H1 (cell line): ENCODE measurements at regions not wholly inside any gene's neighbourhood (a gene's known extent, or its start where the extent isn't known, plus 50 kb on each side); places are given as distances from the start of the nearest gene placed in this dataset.

ENCODE experiments used
- CTCF ChIA-PET: fragments of 300-600 bp; sonication (Branson Sonifier 250); formaldehyde crosslinking; loops from one replicate; lab custom pipeline; 2021; ENCODE audit not compliant: partially characterized antibody; lab: Charles Lee
- POLR2A ChIA-PET: fragments of 300-600 bp; sonication (Branson Sonifier 250); formaldehyde crosslinking; loops from one replicate; lab custom pipeline; 2021; ENCODE audit warnings: inconsistent platforms; ENCODE audit not compliant: partially characterized antibody; lab: Charles Lee
- DNase-seq, 2 experiments: peaks; one replicate each; pipeline versions ENCODE4 v3.0.0 to v3.0.0-alpha.2; 2010 to 2022; ENCODE audit warnings: low spot score in 2 of 2, low read depth in 1 of 2, mixed read lengths in 1 of 2
- FAIRE-seq: peaks from 2 replicates; lab custom pipeline; 2011; peaks lifted over from hg19 to GRCh38; lab: Jason Lieb, UNC
- H2AFZ ChIP-seq: 2 replicates; pipeline ENCODE4 v1.8.1; 2012; ENCODE audit warnings: low read length, inconsistent platforms
- H2AK5ac ChIP-seq: 2 replicates; pipeline ENCODE4 v1.6.1; 2013; ENCODE audit warnings: low read depth, low read length
- H2BK120ac ChIP-seq: replicated peaks from 2 replicates; pipeline ENCODE3; 2013; ENCODE audit warnings: low read depth, low read length, inconsistent platforms
- H2BK12ac ChIP-seq: 2 replicates; pipeline ENCODE4 v1.6.1; 2013; ENCODE audit warnings: low read depth, low read length
- H2BK15ac ChIP-seq: 2 replicates; pipeline ENCODE4 v1.6.1; 2013; ENCODE audit warnings: low read length
- H2BK20ac ChIP-seq: 2 replicates; pipeline ENCODE4 v1.6.1; 2013; ENCODE audit warnings: low read length
- H2BK5ac ChIP-seq: 2 replicates; pipeline ENCODE4 v1.6.1; 2013; ENCODE audit warnings: low read depth, low read length
- H3K14ac ChIP-seq: 2 replicates; pipeline ENCODE4 v1.6.1; 2013; ENCODE audit warnings: inconsistent platforms; ENCODE audit not compliant: insufficient read length
- H3K18ac ChIP-seq: 2 replicates; pipeline ENCODE4 v1.6.1; 2013; ENCODE audit warnings: low read length; ENCODE audit errors: extremely low read depth
- H3K23ac ChIP-seq: 2 replicates; pipeline ENCODE4 v1.6.1; 2013; ENCODE audit warnings: inconsistent platforms; ENCODE audit not compliant: insufficient read length
- H3K23me2 ChIP-seq: 2 replicates; pipeline ENCODE4 v1.6.1; 2013; ENCODE audit warnings: low read depth, low read length
- H3K27ac ChIP-seq: 2 replicates; pipeline ENCODE4 v1.6.1; 2011; ENCODE audit warnings: low read depth, low read length, inconsistent platforms
- H3K27me3 ChIP-seq, 4 experiments: replicated peaks in 1 of 4; 1 replicate in 1 of 4; 2 replicates in 3 of 4; pipeline versions ENCODE4 v1.6.1 to v1.8.1; 2011 to 2013; ENCODE audit warnings: low read length in 3 of 4, mild to moderate bottlenecking in 3 of 4, inconsistent platforms in 2 of 4, mixed read lengths in 2 of 4, moderate library complexity in 1 of 4; ENCODE audit not compliant: control insufficient read depth in 3 of 4, insufficient read depth in 3 of 4; ENCODE audit errors: extremely low read depth in 1 of 4
- H3K36me3 ChIP-seq, 4 experiments: 2 replicates each; pipeline versions ENCODE4 v1.6.1 to v1.8.1; 2011 to 2013; ENCODE audit warnings: mild to moderate bottlenecking in 4 of 4, low read length in 3 of 4, moderate library complexity in 2 of 4, control low read depth in 1 of 4, inconsistent platforms in 1 of 4; ENCODE audit not compliant: insufficient read depth in 4 of 4, control insufficient read depth in 2 of 4
- H3K4ac ChIP-seq: replicated peaks from 2 replicates; pipeline ENCODE3; 2013; ENCODE audit warnings: low read length, low read depth, mixed read lengths, inconsistent platforms; ENCODE audit not compliant: insufficient read length
- H3K4me1 ChIP-seq, 4 experiments: replicated peaks in 1 of 4; 1 replicate in 1 of 4; 2 replicates in 3 of 4; pipeline versions ENCODE4 v1.6.1 to v1.8.1; 2011 to 2013; ENCODE audit warnings: low read length in 3 of 4, inconsistent platforms in 2 of 4, mixed read lengths in 1 of 4; ENCODE audit not compliant: insufficient read depth in 4 of 4, control insufficient read depth in 3 of 4
- H3K4me2 ChIP-seq, 2 experiments: 2 replicates each; pipeline versions ENCODE4 v1.6.1 to v1.8.1; 2011 to 2013; ENCODE audit warnings: low read depth in 2 of 2, low read length in 2 of 2, control low read depth in 1 of 2, inconsistent platforms in 1 of 2, mild to moderate bottlenecking in 1 of 2; ENCODE audit not compliant: insufficient read depth in 1 of 2
- H3K4me3 ChIP-seq, 4 experiments: fragments of 200-600, 300-600 bp in 1 of 4; sonication (generic), shearing (Covaris generic), sonication (Bioruptor Twin) in 1 of 4; 2 replicates each; pipeline versions ENCODE4 v1.5.1 to v1.8.1; 2011 to 2016; ENCODE audit warnings: low read length in 4 of 4, low read depth in 3 of 4, control low read depth in 2 of 4, inconsistent platforms in 2 of 4, mild to moderate bottlenecking in 2 of 4, mixed read lengths in 1 of 4, moderate library complexity in 1 of 4; ENCODE audit not compliant: insufficient read depth in 2 of 4; ENCODE audit errors: extremely low read depth in 1 of 4
- H3K56ac ChIP-seq: replicated peaks from 2 replicates; pipeline ENCODE3; 2013; ENCODE audit warnings: low read depth, mild to moderate bottlenecking, mixed read lengths, low read length, inconsistent platforms; ENCODE audit not compliant: insufficient read length
- H3K79me1 ChIP-seq: 2 replicates; pipeline ENCODE4 v1.6.1; 2013; ENCODE audit warnings: low read depth, low read length, control low read depth
- H3K79me2 ChIP-seq, 2 experiments: 2 replicates each; pipeline versions ENCODE4 v1.6.1 to v1.8.1; 2012 to 2013; ENCODE audit warnings: low read length in 2 of 2, mild to moderate bottlenecking in 2 of 2, inconsistent platforms in 1 of 2; ENCODE audit not compliant: insufficient read depth in 2 of 2, control insufficient read depth in 1 of 2
- H3K9ac ChIP-seq, 4 experiments: replicated peaks in 1 of 4; 1 replicate in 1 of 4; 2 replicates in 3 of 4; pipeline versions ENCODE4 v1.6.1 to v1.8.1; 2011 to 2013; ENCODE audit warnings: low read depth in 3 of 4, low read length in 3 of 4, control low read depth in 2 of 4, mild to moderate bottlenecking in 2 of 4, moderate library complexity in 2 of 4, inconsistent platforms in 1 of 4; ENCODE audit errors: extremely low read depth in 1 of 4
- H3K9me3 ChIP-seq, 2 experiments: 2 replicates each; pipeline versions ENCODE4 v1.6.1 to v1.8.1; 2012 to 2013; ENCODE audit warnings: mild to moderate bottlenecking in 2 of 2, moderate library complexity in 2 of 2, control low read depth in 1 of 2, inconsistent platforms in 1 of 2, low read depth in 1 of 2, low read length in 1 of 2, mixed read lengths in 1 of 2; ENCODE audit not compliant: insufficient read depth in 2 of 2
- H4K20me1 ChIP-seq, 2 experiments: replicated peaks in 1 of 2; 2 replicates each; pipeline versions ENCODE3 to v1.8.1; 2011 to 2013; ENCODE audit warnings: inconsistent platforms in 2 of 2, low read length in 2 of 2, mild to moderate bottlenecking in 1 of 2; ENCODE audit not compliant: insufficient read depth in 2 of 2, control insufficient read depth in 1 of 2
- H4K5ac ChIP-seq: 2 replicates; pipeline ENCODE4 v1.6.1; 2013; ENCODE audit warnings: low read length, low read depth, mixed read lengths, inconsistent platforms; ENCODE audit not compliant: insufficient read length
- H4K8ac ChIP-seq: 2 replicates; pipeline ENCODE4 v1.8.0; 2013; ENCODE audit warnings: mild to moderate bottlenecking, moderate library complexity, low read length, inconsistent platforms; ENCODE audit not compliant: insufficient read depth; ENCODE audit errors: extremely low read depth
- H4K91ac ChIP-seq: replicated peaks from 2 replicates; pipeline ENCODE3; 2013; ENCODE audit warnings: low read length, mixed read lengths, inconsistent platforms; ENCODE audit not compliant: insufficient read length
- BACH1 ChIP-seq: IDR thresholded peaks from 2 replicates; pipeline ENCODE4 v1.6.1; 2012; ENCODE audit warnings: low read length, improper control_type of control experiment
- CHD2 ChIP-seq: IDR thresholded peaks from 2 replicates; pipeline ENCODE4 v1.6.1; 2012; ENCODE audit warnings: low read length, improper control_type of control experiment
- CTBP2 ChIP-seq: IDR thresholded peaks from 2 replicates; pipeline ENCODE4 v1.7.0; 2011; ENCODE audit warnings: borderline replicate concordance, mild to moderate bottlenecking, moderate library complexity, mixed read lengths, low read length; ENCODE audit not compliant: insufficient read depth, insufficient read length
- EP300 ChIP-seq, 2 experiments: IDR thresholded peaks; 1 replicate in 1 of 2; 2 replicates in 1 of 2; pipeline ENCODE4 v1.6.1; 2011 to 2012; ENCODE audit warnings: low read depth in 2 of 2, low read length in 2 of 2, mild to moderate bottlenecking in 2 of 2, borderline replicate concordance in 1 of 2, inconsistent platforms in 1 of 2, moderate library complexity in 1 of 2
- FOSL1 ChIP-seq: IDR thresholded peaks from 2 replicates; pipeline ENCODE4 v1.6.1; 2011; ENCODE audit warnings: mild to moderate bottlenecking, low read depth, low read length, moderate library complexity; ENCODE audit not compliant: insufficient read depth
- GABPA ChIP-seq: IDR thresholded peaks from 2 replicates; pipeline ENCODE4 v1.6.1; 2011; ENCODE audit warnings: mild to moderate bottlenecking, low read length, moderate library complexity, borderline replicate concordance; ENCODE audit not compliant: insufficient read depth
- GTF2F1 ChIP-seq: IDR thresholded peaks from 2 replicates; pipeline ENCODE4 v1.6.1; 2012; ENCODE audit warnings: low read depth, low read length, improper control_type of control experiment, borderline replicate concordance
- HDAC6 ChIP-seq: IDR thresholded peaks from one replicate; pipeline ENCODE4 v1.7.1; 2012; ENCODE audit warnings: low read depth, mild to moderate bottlenecking, inconsistent platforms, low read length, moderate library complexity
- KDM5A ChIP-seq: fragments of 200-600 bp; IDR thresholded peaks from 2 replicates; pipeline ENCODE4 v1.7.1; 2012; ENCODE audit warnings: mild to moderate bottlenecking, low read length, inconsistent platforms, mixed read lengths
- MAFK ChIP-seq: IDR thresholded peaks from 2 replicates; pipeline ENCODE4 v1.6.1; 2012; ENCODE audit warnings: low read depth, mild to moderate bottlenecking, improper control_type of control experiment, low read length
- SP2 ChIP-seq: IDR thresholded peaks from 2 replicates; pipeline ENCODE4 v1.6.1; 2012; ENCODE audit warnings: mild to moderate bottlenecking, low read length, inconsistent platforms
- SP4 ChIP-seq: IDR thresholded peaks from 2 replicates; pipeline ENCODE4 v1.6.1; 2012; ENCODE audit warnings: low read length, inconsistent platforms
- TAF7 ChIP-seq: optimal IDR thresholded peaks from 2 replicates; pipeline ENCODE3; 2011; ENCODE audit warnings: low read depth, mild to moderate bottlenecking, inconsistent platforms, low read length, moderate library complexity, borderline replicate concordance
- TEAD4 ChIP-seq: IDR thresholded peaks from 2 replicates; pipeline ENCODE4 v1.6.1; 2012; ENCODE audit warnings: low read depth, low read length, inconsistent platforms, mixed read lengths
- TF ChIP-seq, protein P1 (sequence below): IDR thresholded peaks from 2 replicates; pipeline ENCODE4 v1.6.1; 2011; ENCODE audit warnings: low read length, improper control_type of control experiment

GRCh38 chr2:147763861-147764260 lies 81.0 kb upstream of the ACVR2A start:
- no peak for FAIRE-seq
- H3K79me1 ChIP-seq, result no peaks in the 10 kb centered on the region
- no peak overlapping the region for H3K9ac ChIP-seq
- H4K91ac ChIP-seq, result no peak overlapping the region
- H3K23me2 ChIP-seq, result no peaks in the 10 kb centered on the region
- no peak overlapping the region for H4K5ac ChIP-seq
- H3K4me2 ChIP-seq, result no peak overlapping the region
- H3K9me3 ChIP-seq, result peaks cover 10 to 13% of the 10 kb centered on the region in 2 experiments; a peak in 3 of 4 replicates
- H2BK5ac ChIP-seq, result no peak overlapping the region
- ChIA-PET CTCF (no interaction called here), POLR2A (no interaction called here)
- no peak overlapping the region for H2BK20ac ChIP-seq
- no peak for DNase-seq
- H2BK15ac ChIP-seq, result no peak overlapping the region
- no peak overlapping the region for H2BK12ac ChIP-seq
- H2BK120ac ChIP-seq, result no peak overlapping the region
- no peaks in the 10 kb centered on the region; a peak in 2 of 8 replicates for H3K36me3 ChIP-seq
- H3K4me1 ChIP-seq, result no peaks in the 10 kb centered on the region
- no peak overlapping the region for H2AK5ac ChIP-seq
- H3K14ac ChIP-seq, result no peak overlapping the region
- H3K23ac ChIP-seq, result no peak overlapping the region
- no peak overlapping the region for H3K4ac ChIP-seq
- no peak overlapping the region for H4K8ac ChIP-seq
- H4K20me1 ChIP-seq, result no peaks in the 10 kb centered on the region
- H3K56ac ChIP-seq, result no peak overlapping the region
- H3K18ac ChIP-seq, result no peak overlapping the region
- no peak overlapping the region for H3K27ac ChIP-seq
- no peak overlapping the region for H3K4me3 ChIP-seq
- H3K79me2 ChIP-seq, result no peaks in the 10 kb centered on the region
- H2AFZ ChIP-seq, result no peak overlapping the region
- H3K27me3 ChIP-seq, result no peaks in the 10 kb centered on the region
- TF ChIP-seq CTBP2 (no peak), SP2 (no peak), SP4 (no peak), TAF7 (no peak), EP300 (IDR thresholded peaks at IDR 0.05; ENCODE audit: borderline replicate concordance in 1 of 2, low read depth in 2 of 2, low read length in 2 of 2) (no peak), FOSL1 (no peak), BACH1 (no peak), HDAC6 (no peak), TEAD4 (no peak), GTF2F1 (no peak), GABPA (no peak), MAFK (no peak), KDM5A (no peak), CHD2 (no peak)
- TF ChIP-seq, protein P1, sequence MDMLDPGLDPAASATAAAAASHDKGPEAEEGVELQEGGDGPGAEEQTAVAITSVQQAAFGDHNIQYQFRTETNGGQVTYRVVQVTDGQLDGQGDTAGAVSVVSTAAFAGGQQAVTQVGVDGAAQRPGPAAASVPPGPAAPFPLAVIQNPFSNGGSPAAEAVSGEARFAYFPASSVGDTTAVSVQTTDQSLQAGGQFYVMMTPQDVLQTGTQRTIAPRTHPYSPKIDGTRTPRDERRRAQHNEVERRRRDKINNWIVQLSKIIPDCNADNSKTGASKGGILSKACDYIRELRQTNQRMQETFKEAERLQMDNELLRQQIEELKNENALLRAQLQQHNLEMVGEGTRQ, result no peak
